ENCODE measurements at regions not wholly inside any gene's neighbourhood (a gene's known extent, or its start where the extent isn't known, plus 50 kb on each side); places are given as distances from the start of the nearest gene placed in this dataset.

DNA sequence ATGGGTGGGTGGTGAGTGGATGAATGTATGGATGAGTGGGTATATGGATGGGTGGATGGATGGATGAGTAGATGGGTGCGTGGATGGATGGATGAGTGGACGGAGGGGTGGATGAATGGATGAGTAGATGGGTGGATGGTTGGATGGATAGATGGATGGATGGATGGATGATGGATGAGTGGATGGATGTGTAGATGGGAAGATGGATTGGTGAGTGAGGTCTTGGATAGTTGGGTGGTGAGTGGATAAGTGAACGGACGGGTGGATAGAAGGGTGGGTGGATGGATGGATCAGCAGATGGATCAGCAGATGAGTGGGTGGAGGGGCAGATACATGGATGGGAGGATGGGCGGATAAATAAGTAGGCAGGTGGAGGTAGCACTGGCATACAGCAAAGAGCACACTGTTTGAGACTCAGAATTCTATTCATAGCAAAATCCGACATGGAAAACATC is 163.5 kb downstream of the C9orf50 start:
- no peaks in the 10 kb centered on the region for H3K79me2 ChIP-seq (ENCODE audit: control insufficient read depth, low read length)
- H3K36me3 ChIP-seq (ENCODE audit: control insufficient read depth, low read length), result no peaks in the 10 kb centered on the region
- no peaks in the 10 kb centered on the region for H3K9me3 ChIP-seq (ENCODE audit: control insufficient read depth, insufficient read depth, low read length)
- H3K27ac ChIP-seq (ENCODE audit: low read depth, low read length), result no peak overlapping the region
- no peaks in the 10 kb centered on the region for H4K20me1 ChIP-seq (ENCODE audit: control insufficient read depth, insufficient read depth, low read depth, low read length)
- TF ChIP-seq, protein P1, sequence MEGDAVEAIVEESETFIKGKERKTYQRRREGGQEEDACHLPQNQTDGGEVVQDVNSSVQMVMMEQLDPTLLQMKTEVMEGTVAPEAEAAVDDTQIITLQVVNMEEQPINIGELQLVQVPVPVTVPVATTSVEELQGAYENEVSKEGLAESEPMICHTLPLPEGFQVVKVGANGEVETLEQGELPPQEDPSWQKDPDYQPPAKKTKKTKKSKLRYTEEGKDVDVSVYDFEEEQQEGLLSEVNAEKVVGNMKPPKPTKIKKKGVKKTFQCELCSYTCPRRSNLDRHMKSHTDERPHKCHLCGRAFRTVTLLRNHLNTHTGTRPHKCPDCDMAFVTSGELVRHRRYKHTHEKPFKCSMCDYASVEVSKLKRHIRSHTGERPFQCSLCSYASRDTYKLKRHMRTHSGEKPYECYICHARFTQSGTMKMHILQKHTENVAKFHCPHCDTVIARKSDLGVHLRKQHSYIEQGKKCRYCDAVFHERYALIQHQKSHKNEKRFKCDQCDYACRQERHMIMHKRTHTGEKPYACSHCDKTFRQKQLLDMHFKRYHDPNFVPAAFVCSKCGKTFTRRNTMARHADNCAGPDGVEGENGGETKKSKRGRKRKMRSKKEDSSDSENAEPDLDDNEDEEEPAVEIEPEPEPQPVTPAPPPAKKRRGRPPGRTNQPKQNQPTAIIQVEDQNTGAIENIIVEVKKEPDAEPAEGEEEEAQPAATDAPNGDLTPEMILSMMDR (IDR thresholded peaks at IDR 0.05; ENCODE audit: low read depth, low read length, poor library complexity, severe bottlenecking), result no peak
- H3K4me3 ChIP-seq (ENCODE audit: low read length), result no peak overlapping the region
- peaks cover 34% of the 10 kb centered on the region for H3K4me1 ChIP-seq (ENCODE audit: control insufficient read depth, low read length)
- H3K27me3 ChIP-seq (ENCODE audit: control insufficient read depth, low read length), result 0 out of 2 replicates have a peak, but pooled peaks cover 2% of the 10 kb centered on the region
- H3K4me2 ChIP-seq (ENCODE audit: low read length), result no peak overlapping the region
- H3K9me2 ChIP-seq (replicated peaks; ENCODE audit: control insufficient read depth, low read length), result no peaks in the 10 kb centered on the region
- H3F3A ChIP-seq (ENCODE audit: control insufficient read depth, insufficient read depth), result no peaks in the 10 kb centered on the region

DNA sequence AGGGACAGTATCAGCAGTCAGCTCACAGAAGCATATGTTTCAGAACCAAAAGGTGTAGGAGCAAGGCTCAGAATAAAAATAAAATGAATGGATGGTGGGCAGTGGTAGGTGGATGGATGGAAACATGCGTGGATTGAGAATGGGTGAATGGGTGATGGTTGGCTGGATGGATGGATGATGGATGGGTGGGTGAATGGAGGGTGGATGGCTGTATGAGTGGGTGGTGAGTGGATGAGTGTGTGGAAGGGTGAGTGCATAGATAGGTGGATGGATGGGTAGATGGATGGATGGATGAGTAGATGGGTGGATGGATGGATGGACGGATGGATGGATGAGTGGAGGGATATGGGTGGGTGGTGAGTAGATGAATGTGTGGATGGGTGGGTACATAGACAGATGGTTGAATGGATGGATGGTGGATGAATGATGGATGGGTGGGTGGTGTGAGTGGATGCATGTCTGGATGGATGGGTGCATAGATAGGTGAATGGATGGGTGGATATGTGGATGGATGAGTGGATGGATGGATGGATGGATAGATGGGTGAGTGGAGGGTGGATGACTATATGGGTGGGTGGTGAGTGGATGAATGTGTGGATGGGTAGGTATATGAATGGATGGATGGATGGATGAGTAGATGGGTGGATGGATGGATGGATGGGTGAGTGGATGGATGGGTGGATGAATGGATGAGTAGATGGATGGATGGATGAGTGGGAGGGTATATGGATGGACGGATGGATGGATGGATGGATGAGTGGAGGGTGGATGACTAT is 164.2 kb downstream of the C9orf50 start:
- H3K79me2 ChIP-seq (ENCODE audit: control insufficient read depth, low read length), result no peaks in the 10 kb centered on the region
- no peaks in the 10 kb centered on the region for H3K36me3 ChIP-seq (ENCODE audit: control insufficient read depth, low read length)
- H3K27ac ChIP-seq (ENCODE audit: low read depth, low read length), result no peak overlapping the region
- peaks cover 34% of the 10 kb centered on the region for H3K4me1 ChIP-seq (ENCODE audit: control insufficient read depth, low read length)
- H3K4me3 ChIP-seq (ENCODE audit: low read length), result no peak overlapping the region
- H3K9me2 ChIP-seq (replicated peaks; ENCODE audit: control insufficient read depth, low read length), result no peaks in the 10 kb centered on the region
- H3K27me3 ChIP-seq (ENCODE audit: control insufficient read depth, low read length), result 0 out of 2 replicates have a peak, but pooled peaks cover 2% of the 10 kb centered on the region
- H3K4me2 ChIP-seq (ENCODE audit: low read length), result no peak overlapping the region
- H3K9me3 ChIP-seq (ENCODE audit: control insufficient read depth, insufficient read depth, low read length), result no peaks in the 10 kb centered on the region
- TF ChIP-seq, protein P1 (IDR thresholded peaks at IDR 0.05; ENCODE audit: low read depth, low read length, poor library complexity, severe bottlenecking), result no peak
- no peak for TF ChIP-seq EZH2phosphoT487 (IDR thresholded peaks at IDR 0.05; ENCODE audit: borderline replicate concordance, low read length)
- no peaks in the 10 kb centered on the region for H3F3A ChIP-seq (ENCODE audit: control insufficient read depth, insufficient read depth)
- no peaks in the 10 kb centered on the region for H4K20me1 ChIP-seq (ENCODE audit: control insufficient read depth, insufficient read depth, low read depth, low read length)

DNA sequence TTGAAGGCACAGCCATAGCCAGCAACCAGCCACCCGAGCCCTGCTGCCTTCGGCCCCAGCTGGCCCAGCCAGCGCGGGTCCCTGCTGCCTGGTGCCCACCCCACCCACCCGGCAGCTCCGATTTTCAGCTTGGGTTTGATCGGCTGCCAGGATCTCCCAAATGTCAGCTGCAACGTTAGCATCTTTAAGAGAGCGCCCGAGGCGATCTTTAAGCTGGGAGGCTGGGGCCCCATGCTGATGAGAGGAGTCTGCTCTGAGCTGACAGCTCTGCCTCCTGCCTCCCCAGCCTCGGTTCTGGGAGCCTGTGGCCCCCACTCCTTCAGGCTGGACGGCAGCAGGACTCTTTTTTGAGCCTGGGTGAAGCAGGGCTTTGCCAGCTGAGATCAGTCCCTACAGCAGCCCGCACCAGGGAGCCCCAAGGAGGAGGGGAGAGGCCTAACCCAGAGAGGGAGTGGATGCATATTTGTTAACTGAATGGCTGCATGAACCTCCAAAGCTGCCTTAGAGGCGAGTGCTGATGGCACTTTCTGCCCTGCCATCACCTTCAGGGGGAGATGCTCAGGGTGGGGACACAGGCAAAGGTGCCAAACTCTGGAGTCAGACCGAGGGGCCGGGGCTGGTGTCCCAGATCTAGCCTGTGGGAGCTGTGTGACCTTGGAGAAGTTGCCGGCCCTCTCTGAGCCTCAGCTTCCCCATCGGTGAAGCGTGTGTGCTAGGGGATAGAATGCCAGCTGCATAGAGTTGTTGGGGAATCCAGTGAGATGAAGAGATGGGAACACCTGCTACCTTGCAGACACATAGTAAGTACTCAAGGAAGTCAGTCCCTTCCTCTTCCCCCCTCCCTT is 165.5 kb downstream of the C9orf50 start:
- Histone ChIP-seq H3K9me3 (ENCODE audit: control insufficient read depth, insufficient read depth, low read length) (no peaks in the 10 kb centered on the region), H3K9me2 (replicated peaks; ENCODE audit: control insufficient read depth, low read length) (no peaks in the 10 kb centered on the region), H3F3A (ENCODE audit: control insufficient read depth, insufficient read depth) (no peaks in the 10 kb centered on the region), H3K27me3 (ENCODE audit: control insufficient read depth, low read length) (0 out of 2 replicates have a peak, but pooled peaks cover 2% of the 10 kb centered on the region), H3K79me2 (ENCODE audit: control insufficient read depth, low read length) (no peaks in the 10 kb centered on the region), H3K27ac (ENCODE audit: low read depth, low read length) (no peak overlapping the region), H4K20me1 (ENCODE audit: control insufficient read depth, insufficient read depth, low read depth, low read length) (no peaks in the 10 kb centered on the region), H3K36me3 (ENCODE audit: control insufficient read depth, low read length) (no peaks in the 10 kb centered on the region), H3K4me2 (ENCODE audit: low read length) (no peak overlapping the region), H3K4me3 (ENCODE audit: low read length) (no peak overlapping the region), H3K4me1 (ENCODE audit: control insufficient read depth, low read length) (peaks cover 25% of the 10 kb centered on the region)
- TF ChIP-seq, protein P1 (IDR thresholded peaks at IDR 0.05; ENCODE audit: low read depth, low read length, poor library complexity, severe bottlenecking), result no peak
- no peak for TF ChIP-seq EZH2phosphoT487 (IDR thresholded peaks at IDR 0.05; ENCODE audit: borderline replicate concordance, low read length)

Data from DOHH2 (cell line).